GM21381 (cell line): ENCODE measurements at regions not wholly inside any gene's neighbourhood (a gene's known extent, or its start where the extent isn't known, plus 50 kb on each side); places are given as distances from the start of the nearest gene placed in this dataset.

Source experiments
- ATAC-seq: cut with Tn5 transposase; IDR thresholded peaks from one replicate; pipeline ENCODE4 v1.9.1; 2021; ENCODE audit warnings: mild to moderate bottlenecking, moderate library complexity; ENCODE audit not compliant: unreplicated experiment

DNA sequence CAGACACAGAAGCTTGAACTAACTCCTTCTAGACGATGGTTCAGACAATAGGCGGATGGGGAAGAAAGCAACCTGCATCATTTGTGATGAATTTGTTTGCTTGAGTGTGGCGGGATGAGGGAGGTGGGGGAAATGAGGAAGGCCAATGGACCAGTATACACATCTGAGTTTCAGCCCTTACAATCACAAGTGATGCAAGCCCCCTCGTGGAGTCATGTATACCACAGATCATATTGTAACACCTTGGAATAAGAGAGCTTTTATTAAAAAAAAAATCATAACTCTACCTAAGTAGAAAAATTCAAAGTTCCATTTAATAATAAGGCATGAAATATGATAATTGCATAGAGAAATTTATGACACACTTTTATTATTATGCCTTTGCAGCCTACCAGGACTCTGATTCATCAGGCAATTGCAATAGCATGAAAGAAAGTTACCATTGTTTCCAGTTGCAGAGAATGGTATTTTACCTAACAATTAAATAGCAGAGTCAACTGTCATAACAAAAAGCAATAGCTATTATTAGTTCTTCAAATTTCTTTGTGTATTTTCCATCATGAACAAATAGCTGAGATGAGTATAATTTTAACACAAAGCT, 230.2 kb upstream of the AKR1E2 start:
- ATAC-seq = no peak

DNA sequence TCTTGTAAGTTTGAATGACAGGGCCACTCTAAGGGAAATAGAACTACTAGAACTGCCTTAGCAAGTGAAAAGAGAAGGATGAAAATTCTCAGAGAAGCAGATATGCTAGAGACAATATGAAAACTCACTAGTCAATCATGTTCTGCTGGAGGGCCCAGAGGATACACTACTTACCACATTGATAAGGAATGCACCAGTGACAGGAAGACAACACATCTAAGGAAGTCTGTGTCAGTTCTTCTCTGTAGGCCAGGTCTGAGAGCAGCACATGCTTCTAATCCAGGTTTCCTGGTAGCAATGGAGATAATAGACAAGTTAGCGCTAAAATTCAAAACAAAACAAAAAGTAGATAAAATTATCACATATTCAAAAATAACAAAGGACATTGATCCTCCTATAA, 235.2 kb upstream of the AKR1E2 start:
- ATAC-seq = no peak

DNA sequence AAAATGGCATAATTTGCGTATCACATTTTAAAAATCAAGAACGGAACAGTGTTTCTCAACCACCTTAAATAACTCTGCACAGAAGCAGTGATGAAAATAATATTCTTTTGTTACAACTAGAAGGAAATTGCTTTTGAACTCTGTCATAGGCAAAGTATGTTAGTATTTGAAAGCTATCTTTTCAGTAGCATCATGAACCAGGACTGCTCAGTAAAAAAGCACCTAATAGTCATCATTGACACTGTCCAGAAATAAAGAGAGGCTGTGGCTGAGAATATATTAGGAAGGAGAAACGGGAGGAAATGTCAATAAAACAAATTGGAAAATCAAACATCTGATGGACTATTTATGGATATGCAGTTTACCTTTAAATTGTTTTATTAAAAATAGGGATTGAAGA, 237.2 kb upstream of the AKR1E2 start:
- ATAC-seq = no peak

DNA sequence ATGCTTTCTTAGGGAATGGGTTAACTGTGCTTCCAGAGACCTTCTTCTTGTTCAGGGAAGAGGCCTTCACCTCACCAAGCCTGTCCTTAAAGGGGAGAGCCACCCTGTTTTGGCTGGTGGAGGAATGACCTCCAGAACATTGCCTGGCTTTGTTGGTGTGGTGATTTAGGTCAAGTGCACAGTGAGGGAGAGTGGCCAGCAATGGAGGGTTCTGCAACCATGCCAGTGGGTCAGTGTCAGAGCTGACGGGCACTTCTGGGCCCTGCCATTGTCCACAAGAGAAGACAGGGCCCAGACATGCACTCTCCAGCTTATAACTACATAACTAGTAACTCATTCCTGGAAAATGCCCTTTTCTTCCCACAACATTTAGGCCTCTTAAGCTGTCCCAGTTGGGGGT, 238.5 kb upstream of the AKR1E2 start:
- ATAC-seq = no peak

DNA sequence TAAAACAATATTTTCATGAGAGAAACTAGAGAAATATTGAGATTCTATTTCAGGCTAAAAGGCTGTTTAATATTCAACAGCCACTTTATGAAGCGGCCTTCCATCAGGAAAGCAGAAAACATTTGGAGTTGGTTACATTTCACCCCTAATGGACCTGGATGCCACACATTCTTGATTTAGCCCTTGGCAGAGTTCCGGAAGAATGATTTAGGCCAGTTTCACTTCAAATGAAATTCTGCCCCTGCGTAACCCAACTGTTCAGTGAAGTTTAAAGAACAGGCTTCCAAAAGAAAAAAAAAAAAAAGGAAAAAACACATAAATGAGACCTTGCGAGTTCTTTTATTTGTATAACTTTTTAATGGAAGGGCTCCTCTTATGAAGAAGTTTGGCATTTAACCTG, 239.2 kb upstream of the AKR1E2 start:
- no peak for ATAC-seq

DNA sequence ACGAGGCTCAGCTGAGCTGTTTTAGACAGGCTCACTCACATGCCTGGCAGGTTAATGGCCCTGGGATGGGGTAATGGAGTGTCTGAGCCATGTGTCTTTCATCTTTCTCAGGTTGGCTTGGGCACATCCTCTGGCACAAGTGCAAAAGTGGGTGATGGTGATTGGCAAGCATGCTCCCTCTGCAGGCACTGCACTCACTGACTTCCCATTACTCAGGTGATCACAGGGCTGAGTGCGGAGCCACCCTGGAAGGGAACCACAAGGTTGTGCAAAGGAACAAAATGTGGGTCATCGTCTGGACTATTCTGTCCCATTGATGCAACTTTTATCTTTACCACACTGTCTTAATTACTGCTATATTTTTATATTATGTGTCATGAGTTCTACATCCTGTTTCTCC, 244.1 kb upstream of the AKR1E2 start:
- ATAC-seq = no peak

DNA sequence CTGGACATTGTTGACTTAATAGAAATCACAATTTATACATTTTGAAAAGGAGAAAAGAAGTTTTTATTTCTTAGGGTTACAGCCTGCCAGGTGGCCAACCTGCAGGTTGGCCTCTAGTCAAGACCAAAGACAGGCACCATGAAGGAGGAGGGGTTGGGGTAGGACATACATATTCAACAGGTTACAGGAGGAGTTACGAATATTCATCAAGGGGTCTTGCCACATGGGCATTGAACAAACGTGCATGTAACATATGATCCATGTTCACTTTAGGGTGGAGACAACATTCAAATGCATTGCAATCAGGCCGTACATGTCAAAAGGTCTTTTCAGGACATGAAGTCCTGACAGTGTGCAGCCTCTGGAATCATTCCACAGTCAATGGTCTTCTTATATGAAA, 246.2 kb upstream of the AKR1E2 start:
- ATAC-seq = no peak

DNA sequence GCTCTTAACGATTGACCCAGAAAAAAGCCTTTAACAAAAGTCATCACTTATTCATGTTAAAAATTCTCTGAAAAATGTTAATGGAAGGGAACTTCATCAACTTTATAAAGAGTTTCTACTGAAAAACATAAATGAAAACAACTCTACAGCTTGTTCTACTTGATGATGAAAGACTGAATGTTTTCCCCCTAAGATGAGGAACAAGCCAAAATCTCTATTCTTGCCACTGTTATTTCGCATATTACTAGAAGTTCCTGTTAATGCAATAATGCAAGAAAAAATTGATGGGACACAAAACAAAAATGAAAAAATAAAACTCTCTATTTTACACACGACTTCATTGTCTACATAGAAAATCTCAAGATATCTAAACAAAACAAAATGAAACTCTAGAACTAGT, 249.8 kb upstream of the AKR1E2 start:
- ATAC-seq = no peak

DNA sequence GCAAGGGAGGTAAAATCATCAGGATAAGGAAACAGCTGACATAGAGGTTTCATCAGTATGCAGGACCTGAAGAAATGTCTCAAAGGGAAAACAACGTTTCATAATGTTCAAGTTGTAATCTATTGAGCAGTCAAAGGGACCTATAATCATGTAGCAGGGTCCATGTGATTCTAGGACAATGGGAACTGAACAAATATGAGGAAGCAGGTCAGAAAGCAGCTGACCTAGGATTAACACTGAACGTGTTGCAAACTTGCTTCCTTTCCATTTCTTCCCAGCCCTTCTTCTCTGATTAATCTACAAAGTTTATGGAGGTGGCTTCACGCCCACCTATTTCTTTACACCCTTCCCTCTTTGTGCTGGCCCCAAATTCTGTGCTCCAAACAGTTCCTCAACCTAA, 256.9 kb upstream of the AKR1E2 start:
- no peak for ATAC-seq

DNA sequence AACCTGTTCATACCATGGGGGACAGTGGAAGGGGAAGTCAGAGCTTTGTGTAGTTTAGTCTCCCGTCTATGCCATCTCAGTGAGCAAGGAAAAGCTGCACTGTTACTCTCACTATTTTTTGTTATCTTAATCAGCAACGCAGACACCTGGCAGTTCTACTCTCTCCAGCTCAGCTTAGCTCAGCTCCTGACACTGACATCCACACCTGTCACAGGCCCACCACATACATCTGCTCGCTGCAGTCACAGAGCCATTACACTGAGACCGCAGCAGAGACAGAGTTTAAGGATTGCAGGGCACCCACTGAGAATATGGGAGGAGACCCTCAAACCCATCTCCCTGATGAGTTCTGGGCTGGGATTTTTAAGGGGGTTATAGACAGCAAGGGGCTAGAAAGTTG, 257.3 kb upstream of the AKR1E2 start:
- no peak for ATAC-seq

DNA sequence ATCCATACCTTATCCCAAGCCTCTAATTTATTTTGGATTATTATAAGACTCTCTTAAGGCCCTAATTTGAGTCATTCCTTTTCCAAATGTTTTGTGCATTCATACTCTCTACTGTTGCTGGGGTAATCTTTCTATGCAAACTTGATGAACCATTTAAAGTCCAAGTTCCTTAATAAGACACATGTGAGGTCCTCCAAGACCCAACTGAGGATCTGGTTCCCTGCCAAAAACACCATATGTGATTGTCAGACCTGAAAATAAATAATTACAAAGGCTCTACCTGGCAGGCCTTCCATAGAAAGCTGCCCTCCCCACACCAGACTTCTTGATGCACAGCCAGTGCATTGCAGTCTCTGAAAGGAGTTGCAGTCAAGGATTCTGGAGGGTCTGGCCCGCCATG, 257.9 kb upstream of the AKR1E2 start:
- no peak for ATAC-seq

DNA sequence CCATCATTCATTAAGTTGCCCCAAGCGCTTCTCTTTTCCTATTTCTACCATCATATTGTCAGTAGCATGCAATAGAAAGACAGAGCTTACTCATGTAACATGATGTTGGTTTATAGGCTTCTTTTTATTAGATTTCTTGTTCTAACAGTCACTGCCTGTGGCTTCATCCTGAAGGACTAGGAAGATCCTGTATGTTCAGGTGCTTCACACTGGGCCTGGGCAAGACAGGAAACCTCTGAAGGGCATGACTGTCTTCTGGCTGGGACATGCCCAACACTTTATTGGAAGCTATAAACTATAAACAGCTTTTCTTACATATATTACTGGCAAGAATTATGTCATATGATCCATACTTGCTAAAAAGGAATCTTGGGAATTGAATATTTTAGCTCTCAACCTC, 258.4 kb upstream of the AKR1E2 start:
- no peak for ATAC-seq

DNA sequence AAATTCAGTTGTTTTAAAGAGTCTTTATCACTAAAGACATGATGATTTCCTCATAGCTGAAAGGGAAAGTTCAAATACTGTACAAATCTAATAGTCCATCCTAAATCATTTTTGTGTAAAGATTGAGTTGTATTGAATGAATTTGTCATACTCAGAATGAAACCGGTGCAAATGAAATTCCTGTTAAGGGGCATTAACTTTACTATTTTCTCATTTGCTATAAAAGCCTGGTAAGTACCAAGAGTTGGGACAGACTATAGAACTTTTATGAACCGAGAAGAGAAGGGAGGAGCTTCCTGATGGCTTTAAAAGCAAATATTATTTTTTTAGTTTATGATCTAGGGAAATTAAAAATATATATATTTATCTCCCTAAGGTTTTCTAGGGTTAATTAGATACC, 260.0 kb upstream of the AKR1E2 start:
- ATAC-seq = no peak

DNA sequence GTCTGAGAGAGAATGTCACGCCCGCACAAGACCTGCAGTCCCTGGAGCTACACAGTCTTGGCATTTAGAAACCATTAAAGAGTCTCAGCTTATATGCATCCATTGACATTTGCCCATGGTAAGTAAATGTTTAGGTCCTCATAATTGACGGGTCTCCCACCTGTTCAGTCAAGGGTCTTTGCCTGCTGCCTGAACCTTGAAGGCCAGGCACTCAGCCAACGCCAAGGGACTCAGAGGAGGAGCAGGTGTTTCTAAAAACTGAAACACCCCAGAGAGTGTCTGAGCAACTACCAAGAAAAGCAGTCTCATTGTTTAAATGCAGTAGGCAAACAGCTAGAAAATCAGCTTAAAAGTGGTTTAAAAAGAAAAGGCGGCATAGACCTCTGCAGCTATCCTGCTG, 264.7 kb upstream of the AKR1E2 start:
- no peak for ATAC-seq

DNA sequence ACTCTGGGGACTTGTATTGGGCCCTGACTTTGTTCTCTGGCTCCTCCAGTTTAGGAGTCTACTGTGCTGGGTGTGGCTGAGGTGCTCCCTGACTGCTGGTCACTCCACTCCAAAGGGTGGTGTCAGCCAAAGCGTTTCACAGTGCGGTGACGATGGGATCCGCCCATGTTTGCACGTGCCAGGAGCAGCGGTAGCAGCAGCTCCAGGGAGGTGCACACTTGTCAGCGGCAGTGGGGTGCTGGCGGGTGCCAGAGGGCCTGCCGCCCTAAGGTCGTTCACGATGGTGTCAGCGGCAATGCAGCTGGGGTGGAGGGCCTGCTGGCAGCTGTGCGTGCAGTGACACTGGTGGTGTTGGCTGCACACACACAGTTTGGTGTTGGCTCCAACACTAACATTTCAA, 268.5 kb upstream of the AKR1E2 start:
- no peak for ATAC-seq

DNA sequence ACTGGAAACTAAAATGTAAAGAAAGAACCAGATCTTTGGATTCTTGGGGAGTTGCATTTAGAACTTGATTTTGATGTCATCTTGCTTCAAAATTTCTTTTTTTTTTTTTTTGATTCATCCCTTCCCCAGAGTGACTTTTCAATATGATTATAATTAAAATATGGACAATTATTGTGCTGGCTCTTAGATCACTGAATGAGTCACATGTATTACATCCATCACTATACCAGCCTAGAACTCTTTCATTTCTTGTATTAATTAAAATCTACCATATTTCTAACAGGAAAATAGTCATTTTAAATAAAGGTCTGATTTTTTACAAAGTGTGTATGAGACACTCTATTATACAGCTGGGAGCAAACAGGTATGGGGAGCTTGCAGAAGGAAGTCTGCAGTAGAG, 269.5 kb upstream of the AKR1E2 start:
- no peak for ATAC-seq

DNA sequence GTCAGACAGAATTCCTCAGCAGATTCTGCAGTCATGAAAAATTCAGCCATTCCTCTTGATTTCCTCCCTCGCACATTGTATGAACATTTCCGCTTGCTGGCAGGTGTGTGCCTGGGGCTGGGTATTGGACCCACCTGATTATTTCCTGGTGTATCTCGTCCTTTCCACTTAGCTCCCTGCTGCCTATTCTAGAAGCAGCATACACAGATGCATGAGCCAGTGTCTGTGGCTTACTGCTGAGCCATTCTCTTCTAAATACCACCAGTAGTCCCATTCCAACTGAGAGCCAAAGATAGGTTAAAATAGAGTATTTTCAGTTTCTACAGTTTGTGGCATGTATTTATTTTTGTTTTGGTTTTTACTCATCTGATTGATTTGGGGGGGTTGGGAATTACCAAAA, 270.1 kb upstream of the AKR1E2 start:
- ATAC-seq = no peak

DNA sequence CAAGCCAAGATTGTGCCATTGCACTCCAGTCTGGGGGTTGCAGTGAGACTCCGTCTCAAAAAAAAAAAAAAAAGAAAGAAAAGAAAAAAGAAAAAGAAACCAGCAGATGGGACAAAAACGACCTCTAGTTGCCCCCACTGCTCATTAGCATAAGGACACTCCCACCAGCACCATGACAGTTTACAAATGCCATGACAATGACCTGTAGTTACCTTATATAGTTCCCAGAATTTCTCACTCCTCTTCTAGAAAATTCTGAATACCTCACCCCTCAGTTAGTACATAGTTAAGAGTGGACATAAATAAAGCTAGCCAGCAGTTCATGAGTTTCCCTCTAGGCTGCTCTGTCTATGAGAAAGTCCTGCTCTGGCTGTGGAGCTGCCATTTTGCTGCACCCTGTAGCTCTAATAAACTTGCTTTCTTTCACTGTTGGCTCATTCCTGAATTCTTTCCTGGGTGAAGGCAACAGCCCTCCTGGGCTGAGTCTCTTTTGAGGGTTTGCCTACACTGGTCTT, 276.8 kb upstream of the AKR1E2 start:
- no peak for ATAC-seq

DNA sequence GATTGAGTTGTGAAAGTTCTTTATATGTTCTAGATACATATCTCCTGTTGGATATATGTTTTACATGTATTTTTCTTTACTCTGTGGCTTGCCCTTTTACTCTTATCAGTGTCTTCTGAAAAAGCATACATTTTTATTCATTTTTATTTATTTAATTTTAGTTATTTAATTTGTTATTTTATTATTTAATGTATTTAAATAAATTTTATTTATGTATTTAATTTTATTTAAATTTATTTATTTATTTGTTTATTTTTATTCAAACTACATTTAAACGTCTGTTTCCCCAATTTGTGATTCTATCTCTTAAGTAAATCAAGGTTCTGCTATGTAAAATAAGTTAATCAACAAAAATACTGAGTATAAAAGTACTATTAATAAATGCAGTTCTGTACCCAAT, 279.1 kb upstream of the AKR1E2 start:
- no peak for ATAC-seq

DNA sequence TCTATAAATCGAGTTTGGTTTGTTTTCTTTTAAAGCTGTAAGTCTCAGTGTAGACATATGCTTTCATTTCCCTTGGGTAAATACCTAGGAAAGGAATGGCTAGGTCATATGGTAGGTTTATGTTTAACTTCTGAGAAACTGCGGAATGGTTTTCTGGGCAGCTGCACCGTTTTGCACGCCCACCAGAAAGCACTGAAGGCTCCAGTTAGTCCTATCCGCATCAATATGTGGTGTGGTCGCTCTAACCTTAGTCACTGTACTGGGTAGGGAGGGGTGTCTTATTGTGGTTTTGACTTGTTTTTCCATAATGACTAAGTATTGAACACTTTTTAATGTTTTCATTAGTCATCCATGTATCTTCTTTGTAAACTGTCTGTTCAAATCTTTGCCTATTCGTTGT, 279.5 kb upstream of the AKR1E2 start:
- no peak for ATAC-seq

DNA sequence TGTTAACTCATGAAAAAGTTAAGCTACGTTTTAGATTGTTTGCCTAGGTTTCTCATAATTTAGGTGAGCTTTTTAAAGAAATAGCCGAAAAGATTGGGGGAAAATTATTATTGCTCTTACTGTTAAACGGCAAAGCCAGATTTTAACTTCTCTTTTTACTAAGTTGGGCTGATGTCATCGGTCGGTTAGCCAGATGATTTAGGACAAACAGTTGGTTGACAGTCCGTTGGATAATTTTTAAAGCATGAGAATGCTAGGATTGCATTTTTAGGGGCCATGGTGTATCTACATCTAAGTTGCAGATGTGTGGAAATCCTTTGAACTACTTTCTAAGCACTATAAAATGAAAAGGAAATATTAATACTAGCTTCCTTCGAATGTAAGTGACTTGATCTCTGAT, 280.9 kb upstream of the AKR1E2 start:
- ATAC-seq = no peak

DNA sequence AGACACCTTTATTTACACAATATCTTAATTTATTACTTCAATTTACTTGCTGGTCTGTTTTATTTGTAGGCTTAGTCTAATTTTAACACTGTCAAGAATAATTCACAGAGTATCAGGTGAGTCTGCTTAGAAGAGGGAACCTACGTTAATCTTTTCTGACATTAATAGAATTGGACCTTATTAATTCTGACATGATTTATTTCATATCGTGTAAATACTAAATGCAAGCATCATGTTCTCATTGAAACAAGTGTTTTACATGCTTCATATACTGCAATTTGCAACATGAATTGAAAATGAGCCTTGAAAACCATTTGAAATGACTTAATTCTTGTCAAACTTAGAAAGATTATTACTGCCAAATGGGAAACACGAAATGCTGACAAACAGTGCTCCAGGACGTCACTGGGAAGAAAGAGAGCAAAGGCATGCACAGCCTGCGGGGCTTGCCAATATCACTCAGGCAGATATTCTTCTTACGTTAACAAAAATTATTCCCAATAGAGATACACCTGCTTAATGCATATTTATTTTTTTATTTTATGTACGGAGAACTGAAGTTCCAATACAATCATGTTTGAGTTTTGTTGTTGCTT, 282.0 kb upstream of the AKR1E2 start:
- no peak for ATAC-seq

DNA sequence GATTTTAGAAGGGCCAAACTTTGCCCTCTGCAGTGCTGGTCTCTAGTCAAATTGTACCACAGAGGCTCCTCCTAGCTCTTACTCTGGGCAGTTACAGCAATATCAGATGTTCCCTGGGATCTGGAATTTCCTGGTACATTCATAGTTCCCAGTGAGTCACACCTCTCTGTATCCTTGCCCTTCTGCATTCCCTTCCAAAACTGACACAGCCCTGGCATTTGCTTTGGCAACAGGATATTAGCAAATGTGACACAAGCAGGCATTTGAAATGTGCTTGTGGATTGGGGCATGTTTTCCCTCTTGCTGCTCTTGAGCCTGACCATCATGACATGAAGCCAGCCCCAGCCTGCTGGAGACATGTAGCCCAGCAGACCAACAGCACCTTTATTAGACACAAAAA, 284.7 kb upstream of the AKR1E2 start:
- no peak for ATAC-seq
